Upper lobe of left lung (tissue), 4 donors: ENCODE measurements at regions not wholly inside any gene's neighbourhood (a gene's known extent, or its start where the extent isn't known, plus 50 kb on each side); places are given as distances from the start of the nearest gene placed in this dataset.

Experiments
- POLR2A ChIP-seq, 4 donors: fragments of 450-650 bp; IDR thresholded peaks; one replicate each; pipeline ENCODE4 v1.5.1; 2016 to 2017; ENCODE audit warnings: antibody characterized with exemption in 4 of 4, mild to moderate bottlenecking in 2 of 4
- POLR2AphosphoS5 ChIP-seq, 2 donors: sonication (generic); formaldehyde crosslinking; IDR thresholded peaks; one replicate each; pipeline ENCODE4 v1.5.1; 2017; ENCODE audit warnings: antibody characterized with exemption in 2 of 2
- TF ChIP-seq, protein P1 (sequence below), 6 experiments: fragments of 450-650 bp in 4 of 6; fragments of 200-600 bp in 2 of 6; sonication (generic) in 2 of 6; IDR thresholded peaks; one replicate each; pipeline ENCODE4 v1.5.1; 2016 to 2019; ENCODE audit warnings: antibody characterized with exemption in 6 of 6

DNA sequence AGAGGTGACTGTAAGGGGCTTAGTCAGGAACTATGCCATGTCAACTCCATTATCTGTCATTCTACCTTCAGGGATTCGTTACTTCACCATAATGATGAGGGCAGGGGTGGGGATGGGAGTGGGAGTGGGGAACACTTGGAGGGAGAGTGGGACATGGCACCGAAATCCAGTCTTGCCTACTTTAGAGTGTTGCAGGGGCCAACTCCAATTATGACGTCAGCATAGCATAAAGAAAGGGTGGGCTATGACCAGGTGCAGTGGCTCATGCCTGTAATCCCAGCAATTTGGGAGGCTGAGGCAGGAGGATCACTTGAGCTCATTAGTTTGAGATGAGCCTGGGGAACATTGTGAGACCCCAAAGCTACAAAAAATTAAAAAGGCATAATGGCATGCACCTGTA lies 512.2 kb downstream of the GATA3 start:
- TF ChIP-seq, protein P1, sequence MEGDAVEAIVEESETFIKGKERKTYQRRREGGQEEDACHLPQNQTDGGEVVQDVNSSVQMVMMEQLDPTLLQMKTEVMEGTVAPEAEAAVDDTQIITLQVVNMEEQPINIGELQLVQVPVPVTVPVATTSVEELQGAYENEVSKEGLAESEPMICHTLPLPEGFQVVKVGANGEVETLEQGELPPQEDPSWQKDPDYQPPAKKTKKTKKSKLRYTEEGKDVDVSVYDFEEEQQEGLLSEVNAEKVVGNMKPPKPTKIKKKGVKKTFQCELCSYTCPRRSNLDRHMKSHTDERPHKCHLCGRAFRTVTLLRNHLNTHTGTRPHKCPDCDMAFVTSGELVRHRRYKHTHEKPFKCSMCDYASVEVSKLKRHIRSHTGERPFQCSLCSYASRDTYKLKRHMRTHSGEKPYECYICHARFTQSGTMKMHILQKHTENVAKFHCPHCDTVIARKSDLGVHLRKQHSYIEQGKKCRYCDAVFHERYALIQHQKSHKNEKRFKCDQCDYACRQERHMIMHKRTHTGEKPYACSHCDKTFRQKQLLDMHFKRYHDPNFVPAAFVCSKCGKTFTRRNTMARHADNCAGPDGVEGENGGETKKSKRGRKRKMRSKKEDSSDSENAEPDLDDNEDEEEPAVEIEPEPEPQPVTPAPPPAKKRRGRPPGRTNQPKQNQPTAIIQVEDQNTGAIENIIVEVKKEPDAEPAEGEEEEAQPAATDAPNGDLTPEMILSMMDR (IDR thresholded peaks at IDR 0.05): no peak
- TF ChIP-seq POLR2AphosphoS5 (IDR thresholded peaks at IDR 0.05) (no peak), POLR2A (IDR thresholded peaks at IDR 0.05) (no peak)
